Epithelial cell of esophagus (primary cell): ENCODE measurements at regions not wholly inside any gene's neighbourhood (a gene's known extent, or its start where the extent isn't known, plus 50 kb on each side); places are given as distances from the start of the nearest gene placed in this dataset.
"Not testable (repeated sequence)": the region's sequence is repeated elsewhere in the genome, so short reads cannot be mapped to it uniquely, and the experiment has no call there.

Source experiments
- DNase-seq: peaks from one replicate; pipeline ENCODE4 v3.0.0; 2010; ENCODE audit warnings: low read depth
- H3K4me3 ChIP-seq: 2 replicates; pipeline ENCODE4 v1.5.1; 2011; ENCODE audit warnings: mild to moderate bottlenecking, low read length, control low read depth
- CTCF ChIP-seq: IDR thresholded peaks from 2 replicates; pipeline ENCODE4 v1.5.1; 2011; ENCODE audit warnings: low read depth, mild to moderate bottlenecking, low read length, control low read depth, inconsistent platforms; ENCODE audit not compliant: insufficient read depth; ENCODE audit errors: missing control alignments

- peak overlapping the region; percentile 58 for H3K4me3 ChIP-seq
These were observed 62.6 kb upstream of the CDR2 start for GRCh38 chr16:22436823-22437652.

DNA sequence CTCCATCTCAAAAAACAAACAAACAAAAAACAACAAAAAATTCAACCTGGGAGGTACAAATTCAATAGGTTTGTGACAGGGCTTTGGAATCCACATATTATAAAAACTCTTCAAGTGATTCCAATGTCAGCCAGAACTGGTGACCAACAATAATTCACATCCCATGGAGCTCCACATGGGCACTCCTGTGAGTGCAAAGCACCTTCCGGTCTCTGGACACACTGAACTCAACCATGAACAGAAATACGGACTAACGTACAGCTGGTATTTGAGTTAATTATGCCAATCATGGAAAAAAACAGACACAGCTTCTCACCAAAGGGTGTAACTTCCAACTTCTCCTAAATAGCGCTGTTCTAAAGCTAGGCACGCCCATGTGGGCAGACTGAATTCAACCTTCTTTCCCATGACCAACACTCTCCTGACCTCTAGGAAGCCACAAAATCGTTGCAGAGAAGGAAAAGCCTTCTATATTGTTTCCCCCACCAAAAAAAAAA is 62.0 kb upstream of the CDR2 start:
- H3K4me3 ChIP-seq, result peak overlapping the region; percentile 58
- not testable (repeated sequence) for DNase-seq

More at GRCh38 chr16:22436823-22437652, 62.6 kb upstream of the CDR2 start:
- DNase-seq, result peak; percentile 71

- H3K4me3 ChIP-seq, DNase-seq: not testable (repeated sequence)
These were observed 56.9 kb upstream of the CDR2 start for GRCh38 chr16:22431314-22431713.

GRCh38 chr16:22428654-22429053 is 54.2 kb upstream of the CDR2 start:
- DNase-seq, result no peak
- H3K4me3 ChIP-seq, result no peak overlapping the region
- no peak for TF ChIP-seq CTCF

- no peak for TF ChIP-seq CTCF
- no peak for DNase-seq
- no peak overlapping the region for H3K4me3 ChIP-seq
These were observed 53.1 kb upstream of the CDR2 start for GRCh38 chr16:22427556-22427955.

GRCh38 chr16:22425847-22426246 is 51.4 kb upstream of the CDR2 start:
- TF ChIP-seq CTCF, result no peak
- DNase-seq, result no peak
- no peak overlapping the region for H3K4me3 ChIP-seq

GRCh38 chr16:22425036-22425801 is 50.8 kb upstream of the CDR2 start:
- TF ChIP-seq CTCF, result no peak
- H3K4me3 ChIP-seq, result no peak overlapping the region
- no peak for DNase-seq

DNA sequence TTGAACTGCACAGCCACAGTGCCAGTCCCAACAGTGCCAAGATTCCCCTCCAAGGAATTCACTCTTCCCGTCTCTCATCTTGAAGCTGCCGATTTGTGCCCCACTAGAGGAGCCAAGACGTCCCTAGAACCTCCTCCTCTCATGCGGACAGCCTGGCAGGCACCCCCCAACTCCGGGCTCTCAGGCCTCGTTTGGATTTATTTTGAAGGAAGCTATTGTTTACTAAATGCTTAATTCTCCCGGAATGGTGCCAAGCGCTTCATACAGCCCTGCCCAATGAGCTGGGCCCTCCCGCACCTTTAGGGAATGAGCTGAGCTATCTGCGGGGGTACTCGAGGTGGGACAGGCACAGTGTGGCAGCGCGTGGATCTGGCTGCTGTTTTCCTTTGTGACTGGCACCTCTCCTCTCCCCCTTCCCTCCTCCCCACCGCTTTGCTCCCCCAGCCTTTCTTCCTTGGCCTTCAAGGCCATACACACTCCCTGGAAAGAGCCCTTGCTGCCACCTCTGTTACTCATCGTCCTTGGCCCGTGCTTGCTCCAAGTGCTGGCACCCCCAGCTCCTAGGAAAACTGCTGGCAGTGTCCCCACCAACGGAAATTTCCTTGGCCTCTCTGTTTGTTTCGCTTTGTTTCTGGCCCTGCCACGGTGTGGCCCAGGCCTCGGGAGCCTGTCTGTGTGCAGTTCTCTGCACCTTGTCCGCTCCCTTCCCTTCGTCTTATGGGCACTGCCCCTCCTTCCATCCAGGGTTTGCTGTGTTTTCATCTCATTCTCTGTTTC is 49.9 kb upstream of the CDR2 start:
- no peak for DNase-seq
- no peak overlapping the region for H3K4me3 ChIP-seq
- no peak for TF ChIP-seq CTCF
